ENCODE measurements at regions not wholly inside any gene's neighbourhood (a gene's known extent, or its start where the extent isn't known, plus 50 kb on each side); places are given as distances from the start of the nearest gene placed in this dataset.

DNA sequence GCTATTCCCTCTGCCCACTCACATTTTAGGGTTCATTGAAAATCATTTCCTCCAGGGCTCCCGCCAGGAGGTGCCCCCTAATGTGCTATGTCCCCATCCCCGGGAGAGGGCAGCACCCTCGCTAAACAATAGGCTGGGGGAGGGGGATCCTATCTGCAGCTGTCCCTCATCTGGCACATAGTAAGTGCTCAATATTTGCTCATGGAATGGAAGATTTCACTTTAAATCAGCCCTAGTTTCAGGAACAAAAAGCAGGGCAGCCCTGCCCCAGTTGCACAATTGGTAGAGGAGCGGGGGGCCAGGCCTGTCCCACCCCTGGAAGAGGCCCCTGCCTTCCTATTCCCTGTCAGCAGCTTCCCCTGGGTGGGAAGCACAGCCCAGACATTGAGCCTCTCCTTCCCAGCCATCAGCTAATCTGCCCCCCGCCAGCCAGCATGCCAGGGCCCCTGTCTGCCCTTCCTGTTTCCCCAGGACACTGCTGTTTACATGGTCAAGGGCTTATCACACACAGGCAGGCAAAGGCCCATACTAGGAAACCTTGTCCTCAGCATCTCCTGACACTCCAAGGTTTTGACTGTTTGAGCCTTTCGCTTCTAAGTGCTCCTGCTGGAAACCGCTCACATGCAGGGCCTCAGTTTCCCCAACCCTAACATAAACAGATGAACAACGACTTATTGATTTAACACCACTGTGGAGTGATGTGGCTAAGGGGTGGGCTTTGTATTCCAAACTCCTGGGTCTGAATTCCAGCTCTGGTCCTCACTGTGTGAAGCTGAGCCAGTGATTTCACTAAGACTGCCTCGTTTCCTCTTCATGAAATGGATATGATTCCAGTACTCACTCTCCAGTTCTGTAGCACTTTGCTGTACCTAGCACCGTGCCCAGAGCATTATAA lies 130.7 kb upstream of the ZMIZ1 start:
- no peak for DNase-seq

DNA sequence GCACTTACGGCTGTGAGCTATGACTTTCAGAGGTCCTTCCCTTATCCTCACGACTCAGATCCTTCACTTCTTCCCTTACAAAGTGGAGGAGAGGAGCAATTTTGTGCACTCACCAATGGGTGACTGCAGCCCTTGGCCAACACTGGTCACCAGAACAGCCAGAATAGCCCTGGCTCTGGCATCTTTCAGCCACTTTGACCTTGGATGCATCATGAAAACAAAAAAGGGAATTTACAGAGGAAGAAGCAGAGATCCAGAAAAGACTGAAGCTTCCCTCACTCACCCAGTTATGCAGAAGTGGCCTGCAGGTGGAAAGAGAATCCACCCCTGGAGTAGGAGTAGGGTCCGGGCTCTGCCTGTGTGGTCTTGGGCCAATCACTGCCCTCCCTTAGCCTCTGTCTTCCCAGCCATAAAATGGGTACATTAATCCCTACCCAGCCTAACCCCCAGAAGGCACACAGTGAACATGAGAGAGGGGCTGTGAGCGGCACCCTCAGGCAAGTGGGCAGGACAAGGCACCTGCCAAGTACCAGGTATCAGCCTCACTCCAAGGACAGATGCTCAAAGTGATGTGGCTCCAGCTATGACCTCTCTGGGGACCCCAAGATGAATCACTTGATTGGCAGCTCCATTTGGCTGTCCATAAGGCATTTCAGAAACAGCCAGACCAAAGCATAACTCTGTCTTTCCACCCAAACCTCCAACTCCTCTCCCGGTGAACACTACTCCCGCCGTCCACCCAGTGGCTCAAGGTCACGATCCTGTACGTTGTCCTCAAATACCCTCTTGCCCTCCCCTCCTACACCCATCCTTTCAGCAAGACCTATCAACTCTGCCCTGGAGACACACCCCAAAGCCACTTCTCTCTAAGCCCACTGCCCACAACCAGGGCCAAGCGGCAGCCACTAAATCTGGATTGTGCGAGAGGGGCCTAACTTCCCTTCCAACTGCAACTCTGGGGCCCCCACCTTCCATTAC lies 129.8 kb upstream of the ZMIZ1 start:
- DNase-seq = no peak

DNA sequence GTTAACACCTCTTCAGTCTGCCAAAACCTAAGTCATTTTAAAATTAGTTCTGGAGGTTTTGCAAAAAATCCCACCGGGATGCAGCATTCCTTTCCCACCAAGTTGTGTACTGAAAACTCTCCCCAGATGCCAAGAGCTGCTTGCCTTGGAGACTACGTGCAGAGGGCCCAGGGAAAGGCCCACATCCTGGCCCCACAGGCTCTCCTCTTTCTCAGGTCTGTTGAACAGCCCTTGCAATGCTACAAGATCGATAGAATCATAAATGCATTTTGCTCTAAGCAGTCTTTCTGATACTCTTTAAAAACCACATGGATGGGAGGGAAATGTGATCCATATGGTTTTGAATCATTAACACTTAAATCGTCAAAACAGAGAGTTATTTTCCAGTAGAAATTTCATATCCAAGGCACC lies 126.7 kb upstream of the ZMIZ1 start:
- DNase-seq = no peak

DNA sequence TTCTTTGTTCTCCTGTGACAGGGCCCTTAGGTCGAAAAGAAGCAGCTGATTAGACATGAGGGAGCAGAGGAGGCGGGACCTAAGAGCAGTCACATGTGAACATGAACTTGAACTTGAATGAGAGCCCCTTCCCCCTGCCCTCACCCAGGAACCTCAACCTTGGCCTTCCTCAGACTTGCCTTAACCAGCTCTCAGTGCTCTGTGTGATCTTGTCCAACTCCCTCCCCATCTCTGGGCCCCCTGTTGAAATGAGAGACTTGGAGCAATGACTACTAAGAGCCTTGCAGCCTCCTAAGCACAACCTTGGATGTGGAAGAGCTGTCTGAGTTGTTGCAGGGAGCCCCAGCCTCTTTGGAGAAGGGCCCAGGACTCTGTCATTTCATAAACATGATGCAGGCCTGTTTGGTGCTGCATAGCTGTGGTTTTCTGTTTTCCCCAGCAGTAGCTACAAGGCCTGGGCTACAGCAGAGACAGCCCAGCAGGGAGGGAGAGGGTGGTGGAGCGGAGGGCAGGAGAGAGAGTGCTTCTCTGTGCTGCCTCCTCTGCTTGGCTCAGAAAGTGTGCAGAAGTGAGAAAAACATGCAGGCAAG lies 123.9 kb upstream of the ZMIZ1 start:
- DNase-seq = peak; percentile 75

DNA sequence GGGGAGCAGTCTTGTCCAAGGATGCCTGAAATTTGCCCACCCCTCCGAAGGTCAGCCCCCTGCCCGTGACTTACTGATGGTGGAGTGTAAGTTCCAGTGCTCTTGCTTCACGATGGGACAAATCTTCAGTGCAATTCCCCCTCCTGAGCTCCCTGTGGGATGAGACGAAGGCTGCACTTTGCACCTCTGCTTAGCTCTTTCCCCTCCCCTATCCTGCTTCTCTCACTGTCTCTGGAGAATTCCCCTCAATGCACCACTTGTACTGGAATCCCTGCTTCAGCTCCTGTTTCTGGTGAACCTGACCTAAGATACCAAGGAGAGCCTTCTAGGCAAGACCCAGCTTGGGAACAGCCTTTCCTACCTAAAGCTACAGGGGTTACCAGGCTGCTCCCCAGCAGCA lies 122.9 kb upstream of the ZMIZ1 start:
- DNase-seq = no peak

DNA sequence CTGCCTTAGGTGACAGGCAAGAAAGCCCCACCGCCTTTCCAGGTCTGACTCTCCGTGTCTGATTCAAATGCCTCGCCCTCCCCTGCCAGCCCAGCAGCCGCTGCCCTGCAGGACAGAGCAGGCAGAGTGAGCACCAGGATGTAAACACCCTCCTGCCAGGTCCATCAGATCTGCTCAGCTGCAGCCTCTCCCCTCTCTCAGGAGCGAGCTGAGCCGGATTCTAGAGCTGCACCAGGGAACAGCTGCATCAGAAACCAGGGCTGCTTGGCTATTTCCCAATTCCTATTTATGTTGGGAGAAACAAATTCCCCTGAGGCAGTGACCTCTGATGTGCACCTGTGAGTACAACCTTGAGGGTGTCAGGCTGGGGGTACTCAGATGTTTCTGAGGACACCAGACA lies 121.5 kb upstream of the ZMIZ1 start:
- no peak for DNase-seq

DNA sequence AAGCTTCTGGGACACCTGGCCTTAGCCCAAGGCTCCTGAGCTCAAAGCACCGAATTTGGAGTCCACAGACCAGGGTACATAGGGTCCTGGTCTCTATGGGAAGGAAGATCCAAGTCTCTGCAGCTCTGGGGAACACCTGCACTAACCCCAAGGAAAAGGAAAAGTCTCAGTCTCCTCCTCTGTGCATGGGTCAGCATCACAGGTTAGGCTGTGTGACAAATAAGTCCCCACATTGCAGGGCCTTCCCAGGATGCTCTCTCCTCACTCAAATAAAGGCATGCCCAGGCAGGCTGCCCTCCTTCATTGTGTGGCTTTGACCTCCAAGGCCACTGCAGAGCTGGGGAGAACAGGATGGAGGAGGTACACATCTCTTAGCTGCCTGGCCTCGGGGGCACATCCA lies 121.0 kb upstream of the ZMIZ1 start:
- no peak for DNase-seq

DNA sequence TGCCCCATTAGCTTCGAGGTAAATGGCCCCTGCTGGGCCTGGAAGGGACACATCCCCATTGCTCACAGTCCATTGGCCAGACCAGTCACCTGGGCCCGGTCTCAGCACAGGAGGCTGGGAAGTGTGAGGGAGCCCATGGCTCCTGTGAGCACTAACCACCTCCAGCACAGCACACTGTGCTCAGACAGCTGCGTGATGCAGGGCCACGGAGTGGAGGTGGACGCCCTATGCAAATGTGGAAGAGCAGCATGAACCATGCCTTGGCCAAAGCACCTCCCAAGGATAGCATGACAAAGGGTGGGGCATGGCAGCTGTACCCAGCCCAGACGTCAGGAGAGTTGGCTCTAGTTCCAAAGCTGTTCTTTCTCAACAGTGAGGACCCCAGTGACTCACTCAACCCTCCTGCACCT lies 120.1 kb upstream of the ZMIZ1 start:
- no peak for DNase-seq

DNA sequence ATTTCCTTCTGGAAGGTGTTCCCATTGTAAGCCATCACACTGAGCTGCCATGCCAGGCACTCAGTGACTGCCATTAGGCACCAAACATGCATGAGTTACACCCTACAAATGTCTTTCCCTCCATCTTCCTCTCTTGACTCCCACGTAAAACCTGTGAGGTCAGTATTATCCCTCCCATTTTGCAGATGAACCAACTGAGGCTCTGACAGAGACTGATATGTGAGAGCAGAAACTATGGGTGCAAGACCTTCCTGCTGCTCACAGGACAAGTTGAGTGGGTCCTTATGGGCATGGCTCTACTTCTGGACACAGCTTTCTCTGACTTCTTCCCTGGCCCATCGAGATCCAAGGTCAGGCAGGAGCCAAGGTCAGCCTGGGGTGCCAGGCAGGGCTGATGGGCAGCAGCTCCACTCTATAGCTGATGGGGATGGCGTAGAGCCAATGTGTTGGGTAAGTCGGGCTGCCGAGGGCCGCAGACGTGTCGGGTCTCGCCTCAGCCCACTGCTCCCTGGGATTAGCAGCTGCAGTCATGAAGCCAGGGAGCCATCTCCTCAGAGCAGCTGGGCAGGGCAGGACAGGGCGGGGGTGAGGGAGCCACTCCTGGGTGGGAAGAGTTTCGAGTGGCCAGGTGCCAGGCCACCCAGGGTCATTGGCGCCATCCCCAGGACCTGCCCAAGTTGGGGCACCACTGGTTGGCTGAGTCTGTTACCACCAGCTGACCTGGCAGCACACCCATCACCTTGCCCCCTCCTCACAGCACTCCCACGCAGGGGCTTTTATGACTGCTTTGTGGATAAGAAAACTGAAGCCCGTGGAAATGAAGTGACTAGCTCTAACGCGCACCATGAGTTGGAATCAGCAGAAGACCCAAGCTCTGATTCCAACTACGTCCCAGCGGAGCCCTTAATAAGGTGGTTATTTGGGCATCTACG lies 117.8 kb upstream of the ZMIZ1 start:
- DNase-seq = no peak

DNA sequence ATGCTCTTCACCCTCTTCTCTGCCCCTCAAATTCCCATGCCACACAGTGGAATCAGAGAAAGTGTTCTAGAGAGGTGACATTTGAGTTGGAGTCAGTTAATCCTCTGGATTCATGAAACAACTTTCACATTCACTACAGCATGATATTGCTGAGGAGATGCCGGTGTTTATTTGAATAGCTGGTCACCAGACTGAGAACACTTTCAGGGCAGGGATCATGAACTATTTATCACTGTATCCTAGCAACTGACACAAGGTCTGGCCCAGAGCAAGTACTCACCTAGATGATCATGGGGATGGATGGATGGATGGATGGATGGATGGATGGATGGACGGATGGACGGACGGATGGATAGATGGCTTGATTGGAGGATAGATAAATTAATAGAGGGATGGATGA lies 116.7 kb upstream of the ZMIZ1 start:
- no peak for DNase-seq

DNA sequence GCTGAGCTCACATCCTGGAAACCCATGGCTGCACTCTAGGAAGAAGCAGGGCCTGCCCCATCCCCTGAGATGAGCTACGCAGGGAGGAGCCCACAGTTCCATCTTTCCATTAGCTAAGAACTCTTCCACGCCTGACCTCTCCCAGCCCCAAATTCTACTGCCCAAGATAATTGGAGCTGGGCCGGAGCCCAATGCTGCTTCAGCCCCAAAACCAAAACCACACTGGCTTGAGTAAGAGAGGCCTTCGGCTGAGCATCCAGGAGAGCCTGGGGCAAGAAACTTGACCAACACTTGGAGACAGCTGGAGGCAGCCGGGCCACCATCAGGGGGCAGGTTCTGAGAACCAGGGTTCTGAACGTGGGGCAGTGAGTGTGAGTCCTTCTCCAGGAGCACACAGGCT lies 116.1 kb upstream of the ZMIZ1 start:
- peak; percentile 86 for DNase-seq

DNA sequence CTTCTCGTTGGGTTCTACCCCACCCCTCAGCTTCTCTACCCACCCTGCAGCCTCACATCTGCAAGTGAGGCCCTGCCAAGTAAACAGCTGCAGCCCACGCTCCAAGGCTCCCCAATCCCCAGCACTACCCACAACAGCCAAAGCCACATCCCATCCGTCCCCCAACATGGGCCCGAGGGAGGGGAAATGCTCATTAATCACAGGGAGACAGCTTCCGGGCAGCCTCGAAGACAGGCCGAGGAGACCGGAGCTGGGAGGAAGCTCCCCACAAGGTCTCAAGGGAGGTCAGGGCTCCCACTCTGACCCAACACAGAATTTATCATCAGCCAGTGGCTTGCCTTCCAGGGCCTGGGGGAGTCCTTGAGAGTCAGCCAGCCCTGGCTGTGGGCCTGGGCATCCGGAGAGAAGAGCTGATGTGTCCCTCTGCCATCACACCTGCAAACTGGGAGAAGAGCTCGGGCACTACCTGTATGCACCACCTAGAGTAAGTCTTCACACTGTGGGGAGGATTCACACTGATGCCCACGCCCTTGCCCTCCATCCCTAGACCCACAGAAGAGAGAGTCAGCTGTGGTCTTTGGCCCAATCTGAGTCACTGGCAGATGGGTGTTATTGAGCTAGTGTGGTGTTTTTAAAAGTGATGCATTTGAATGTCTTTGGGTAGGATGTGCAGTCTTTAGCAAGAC lies 115.5 kb upstream of the ZMIZ1 start:
- peak; percentile 92 for DNase-seq

DNA sequence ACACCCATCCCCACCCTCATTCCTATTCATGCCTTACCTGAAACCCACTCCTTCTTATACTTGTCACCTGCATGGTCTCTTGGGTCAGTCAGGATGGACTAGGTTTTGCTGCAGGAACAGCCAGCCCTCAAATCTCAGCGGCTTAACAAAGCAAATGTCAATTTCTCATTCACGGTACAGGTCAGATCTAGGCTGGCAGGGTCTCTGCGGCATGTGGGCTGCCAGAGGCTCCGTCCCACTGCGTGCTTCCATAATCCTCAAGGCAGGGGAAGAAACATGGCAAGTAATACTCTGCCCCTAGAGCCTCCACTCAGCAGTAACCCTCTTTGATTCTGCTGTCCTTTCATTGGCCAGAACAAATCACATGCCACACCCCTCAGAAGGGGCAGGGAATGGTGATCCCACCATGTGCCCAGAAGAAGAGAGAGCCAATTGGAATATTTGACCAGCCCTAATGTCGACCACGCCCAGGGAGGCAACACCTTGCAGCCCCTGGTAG lies 114.9 kb upstream of the ZMIZ1 start:
- DNase-seq = no peak

DNA sequence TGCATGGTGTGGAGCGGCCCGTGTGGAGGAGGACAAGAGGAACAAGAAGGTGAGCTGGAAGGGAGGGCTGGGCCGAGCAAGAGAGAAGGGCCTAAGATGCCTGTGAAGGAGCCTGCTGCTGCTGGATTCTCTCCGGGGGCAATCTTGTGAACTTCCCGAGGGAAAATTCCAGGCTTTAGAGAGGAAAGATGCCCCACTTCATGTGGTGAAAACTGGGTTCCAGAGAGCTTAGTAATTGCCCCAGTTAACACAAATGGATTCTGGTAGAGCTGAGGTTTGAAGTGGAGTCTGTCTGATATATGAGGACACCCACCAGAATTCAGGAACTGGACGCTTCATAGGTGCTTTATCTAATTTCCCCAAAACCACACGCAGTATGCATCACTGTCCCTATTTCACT lies 114.1 kb upstream of the ZMIZ1 start:
- DNase-seq = no peak

DNA sequence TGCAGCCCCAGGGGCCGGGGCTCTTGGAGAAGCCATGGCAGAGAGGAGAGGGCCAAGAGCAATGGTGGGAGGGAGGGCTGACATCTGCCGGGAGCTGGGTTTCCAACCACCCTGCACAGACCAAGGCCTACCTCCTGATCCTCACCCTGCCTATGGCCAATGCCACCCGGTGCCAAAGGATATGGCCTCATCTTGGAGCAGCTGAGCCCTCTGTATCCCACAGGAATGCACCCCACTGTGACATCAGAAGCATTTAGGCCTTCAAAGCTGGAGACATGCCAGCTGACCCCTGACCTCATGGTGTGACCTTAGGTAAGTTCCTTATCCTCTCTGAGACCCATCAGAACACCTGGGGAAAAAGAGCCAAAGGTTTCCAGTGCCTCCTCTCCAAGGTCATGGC lies 113.6 kb upstream of the ZMIZ1 start:
- DNase-seq = no peak

DNA sequence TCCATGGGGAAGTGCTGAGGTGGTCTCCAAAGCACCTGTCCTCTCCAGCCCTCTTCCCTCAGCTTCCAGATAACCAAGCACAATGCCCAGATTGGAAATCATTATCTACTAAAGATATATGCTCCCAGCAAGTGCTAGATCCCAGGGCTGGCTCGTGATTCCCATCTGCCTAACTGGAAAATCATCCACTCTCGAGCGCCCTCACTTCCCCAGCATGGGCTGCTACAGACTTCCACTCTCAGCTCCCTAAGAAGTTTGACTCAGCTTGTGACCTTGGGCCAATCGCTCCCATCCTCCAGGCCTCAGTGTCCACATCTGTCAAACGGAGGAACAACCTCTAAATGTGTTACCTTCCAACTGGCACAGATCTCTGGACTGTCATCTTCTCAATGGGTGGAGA lies 112.4 kb upstream of the ZMIZ1 start:
- DNase-seq = no peak

DNA sequence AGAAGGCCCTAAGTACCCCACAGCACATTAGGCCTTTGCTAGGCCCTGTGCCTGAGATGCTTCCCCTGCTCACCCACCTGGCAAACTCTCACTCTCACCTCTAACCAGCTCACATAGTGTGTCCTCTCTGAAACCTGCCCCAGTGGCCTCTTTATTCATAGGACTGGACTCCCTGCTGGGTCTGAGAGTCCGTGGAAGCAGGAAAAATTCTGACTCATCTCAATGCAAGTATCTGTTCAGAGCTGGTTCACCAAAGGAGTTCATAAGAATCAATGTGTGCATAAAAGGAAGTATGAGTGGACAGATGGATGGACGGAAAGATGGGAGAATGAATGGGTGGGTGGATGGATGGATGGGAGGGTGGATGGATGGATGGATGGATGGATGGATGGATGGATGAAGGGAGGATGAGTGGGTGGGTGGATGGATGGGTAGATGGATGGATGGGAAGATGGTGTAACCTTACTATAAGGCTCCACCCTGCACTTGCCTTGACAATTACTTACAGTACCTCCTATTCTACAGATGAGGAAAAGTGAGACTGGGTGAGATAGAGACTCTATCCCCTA lies 111.2 kb upstream of the ZMIZ1 start:
- DNase-seq = no peak

DNA sequence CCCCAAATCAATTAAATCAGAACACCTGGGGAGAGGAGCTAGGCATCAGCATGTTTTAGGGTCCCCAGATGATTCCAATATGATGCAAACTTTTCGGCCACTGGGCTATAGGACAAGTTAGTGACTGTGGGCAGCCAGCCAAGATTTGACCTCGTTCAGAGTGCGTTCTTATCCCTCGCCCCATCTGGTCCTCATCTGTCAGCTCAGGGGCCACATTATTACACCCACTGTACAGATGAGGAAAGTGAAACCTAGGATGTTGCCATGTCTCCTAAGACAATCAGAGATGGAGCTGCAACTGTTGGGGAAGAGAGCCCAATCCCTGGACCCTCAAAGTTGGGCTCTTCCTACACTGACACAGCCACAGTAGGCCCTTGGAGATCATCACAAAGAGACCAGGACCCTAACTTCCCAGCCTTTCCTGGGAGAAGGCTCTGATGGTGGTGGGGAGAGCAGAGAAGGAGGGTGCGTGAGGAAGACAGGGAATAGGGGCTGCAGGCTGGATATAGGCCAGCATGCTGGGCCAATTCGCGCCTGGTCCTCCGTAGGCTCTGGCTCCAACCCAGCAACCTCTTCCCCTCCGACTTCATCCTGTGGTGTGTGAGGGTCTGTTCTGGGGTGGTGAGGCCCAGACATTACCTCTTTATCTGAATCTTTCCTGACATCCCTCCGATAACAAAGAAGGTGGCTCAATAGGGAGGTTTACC lies 109.4 kb upstream of the ZMIZ1 start:
- DNase-seq = no peak

DNA sequence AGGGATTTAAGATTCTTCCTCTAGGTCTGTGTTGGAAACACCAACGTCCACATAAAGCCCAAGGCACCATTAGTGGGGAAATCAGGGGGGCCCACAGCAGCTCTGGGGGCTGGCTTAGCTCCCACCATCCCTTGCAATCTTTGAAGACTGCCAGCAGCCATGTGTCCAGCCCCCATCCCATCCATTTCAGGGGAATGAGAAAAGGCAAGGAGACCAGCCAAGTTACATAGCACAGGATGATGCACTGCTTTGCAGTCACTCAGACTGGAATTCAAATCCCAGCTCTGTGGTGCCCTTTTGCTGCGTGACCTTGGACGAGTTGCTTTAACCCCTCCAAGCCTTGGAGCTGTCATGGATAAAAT lies 108.9 kb upstream of the ZMIZ1 start:
- no peak for DNase-seq

DNA sequence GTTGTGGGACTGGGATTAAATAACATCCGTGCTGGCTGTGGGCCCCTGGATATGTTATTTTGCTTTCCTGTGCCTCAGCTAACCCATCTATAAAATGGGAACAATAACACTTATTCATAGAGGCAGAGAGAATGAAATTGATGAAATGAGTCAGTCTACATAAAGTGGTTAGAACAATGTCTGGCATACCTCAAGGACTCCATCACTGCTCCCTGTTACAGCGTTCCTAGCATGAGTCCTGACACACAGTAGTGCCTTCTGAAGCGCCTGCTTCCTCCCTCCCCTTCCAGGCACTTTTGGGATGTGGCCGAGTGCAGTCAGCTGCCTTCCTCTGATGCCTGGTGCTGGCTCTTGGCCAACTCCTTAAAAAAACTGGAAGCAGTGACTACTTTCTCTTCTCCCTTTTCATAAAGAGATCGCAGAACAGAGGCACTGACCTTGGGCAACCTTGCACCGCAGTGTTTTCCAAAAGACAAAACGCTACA lies 108.4 kb upstream of the ZMIZ1 start:
- DNase-seq = peak; percentile 24
